HepG2 (cell line): ENCODE measurements at regions not wholly inside any gene's neighbourhood (a gene's known extent, or its start where the extent isn't known, plus 50 kb on each side); places are given as distances from the start of the nearest gene placed in this dataset.

Source experiments
- ATAC-seq: fragments of 200-7000 bp; cut with Tn5 transposase; 3 replicates; pipeline ENCODE4 v1.9.1; 2020; ENCODE audit warnings: mild to moderate bottlenecking, moderate library complexity
- BruUV-seq: library from RNA; stranded (reverse); fragments of 400-500 nt; replicated peaks from 2 replicates; lab custom pipeline; 2021; lab: Mats Ljungman, UMichigan
- CTCF ChIA-PET: fragments of 300-600 bp; formaldehyde crosslinking; extraction: SDS; loops from one replicate; lab custom pipeline; 2021; ENCODE audit warnings: low total read pairs, inconsistent platforms, low intra/inter-chr PET ratio; lab: Yijun Ruan, JAX
- POLR2A ChIA-PET: fragments of 350-600 bp; sonication (Branson Sonifier 250); formaldehyde crosslinking; loops from one replicate; lab custom pipeline; 2020; ENCODE audit warnings: antibody characterized with exemption, inconsistent platforms; lab: Yijun Ruan, JAX
- DNase-seq: peaks from one replicate; pipeline ENCODE4 v3.0.0-alpha.2; 2015; ENCODE audit warnings: low spot score
- FAIRE-seq: peaks from 3 replicates; lab custom pipeline; 2011; peaks lifted over from hg19 to GRCh38; lab: Jason Lieb, UNC
- H2AFZ ChIP-seq: one replicate; pipeline ENCODE4 v1.6.1; 2011; ENCODE audit warnings: low read length, inconsistent platforms
- H3K27ac ChIP-seq: fragments of 300-600 bp; 3 replicates; pipeline ENCODE4 v1.8.0; 2011; ENCODE audit warnings: mixed run types, mild to moderate bottlenecking, mixed read lengths, low read length, inconsistent platforms; ENCODE audit not compliant: insufficient read depth; ENCODE audit errors: extremely low read length
- H3K27me3 ChIP-seq, 2 experiments: fragments of 200-600 bp in 1 of 2; 2 replicates in 1 of 2; 3 replicates in 1 of 2; pipeline versions ENCODE4 v1.6.0 to v1.8.0; 2011; ENCODE audit warnings: low read length in 2 of 2, mild to moderate bottlenecking in 2 of 2, moderate library complexity in 2 of 2, inconsistent platforms in 1 of 2; ENCODE audit not compliant: insufficient read depth in 2 of 2, control insufficient read depth in 1 of 2
- H3K36me3 ChIP-seq, 2 experiments: fragments of 200-600 bp in 1 of 2; replicated peaks in 1 of 2; 2 replicates in 1 of 2; 3 replicates in 1 of 2; pipeline versions ENCODE4 v1.5.1 to v1.8.0; 2011; ENCODE audit warnings: low read length in 2 of 2, inconsistent platforms in 1 of 2; ENCODE audit not compliant: insufficient read depth in 2 of 2, control insufficient read depth in 1 of 2
- H3K4me1 ChIP-seq: 2 replicates; pipeline ENCODE4 v1.5.1; 2012; ENCODE audit warnings: low read length, inconsistent platforms; ENCODE audit not compliant: insufficient read depth
- H3K4me2 ChIP-seq: 2 replicates; pipeline ENCODE4 v1.6.0; 2011; ENCODE audit warnings: low read depth, low read length, inconsistent platforms
- H3K4me3 ChIP-seq, 3 experiments: fragments of 200-600 bp in 1 of 3; sonication (generic), shearing (Covaris generic) in 1 of 3; replicated peaks in 1 of 3; 2 replicates each; pipeline ENCODE4 v1.5.1; 2011 to 2016; ENCODE audit warnings: low read length in 3 of 3, inconsistent platforms in 2 of 3, low read depth in 2 of 3, mild to moderate bottlenecking in 2 of 3, control low read depth in 1 of 3, mixed read lengths in 1 of 3; ENCODE audit not compliant: insufficient read depth in 1 of 3
- H3K79me2 ChIP-seq: one replicate; pipeline ENCODE4 v1.6.1; 2011; ENCODE audit warnings: low read length, inconsistent platforms; ENCODE audit not compliant: insufficient read depth
- H3K9ac ChIP-seq: 2 replicates; pipeline ENCODE4 v1.6.0; 2011; ENCODE audit warnings: mild to moderate bottlenecking, low read depth, low read length, inconsistent platforms; ENCODE audit not compliant: insufficient read depth
- H3K9me3 ChIP-seq: 2 replicates; pipeline ENCODE4 v1.5.1; 2012; ENCODE audit warnings: mild to moderate bottlenecking, low read length
- H4K20me1 ChIP-seq: 2 replicates; pipeline ENCODE4 v1.6.0; 2011; ENCODE audit warnings: inconsistent platforms, mild to moderate bottlenecking, low read length, moderate library complexity; ENCODE audit not compliant: insufficient read depth
- ARHGAP35 ChIP-seq: sonication (generic); formaldehyde crosslinking; IDR thresholded peaks from 2 replicates; pipeline ENCODE4 v1.9.0; 2022; ENCODE audit warnings: mild to moderate bottlenecking, inconsistent platforms, moderate library complexity, missing genetic modification reagents, borderline replicate concordance
- BRCA1 ChIP-seq: sonication (generic); formaldehyde crosslinking; IDR thresholded peaks from 2 replicates; pipeline ENCODE4 v1.4.0; 2020; ENCODE audit warnings: missing genetic modification reagents
- CBX1 ChIP-seq: IDR thresholded peaks from one replicate; pipeline ENCODE4 v1.6.1; 2016; ENCODE audit warnings: antibody characterized with exemption, low read depth
- MAFK ChIP-seq, 2 experiments: IDR thresholded peaks in 1 of 2; conservative IDR thresholded peaks in 1 of 2; 2 replicates each; pipeline ENCODE4 v1.6.1; 2011; ENCODE audit warnings: improper control_type of control experiment in 2 of 2, low read length in 2 of 2
- NONO ChIP-seq, 2 experiments: fragments of 450-650 bp in 1 of 2; sonication (generic) in 1 of 2; formaldehyde crosslinking in 1 of 2; IDR thresholded peaks in 1 of 2; conservative IDR thresholded peaks in 1 of 2; 2 replicates each; pipeline versions ENCODE4 v1.6.1 to v1.8.0; 2017 to 2022; ENCODE audit warnings: mild to moderate bottlenecking in 1 of 2, missing genetic modification reagents in 1 of 2, moderate library complexity in 1 of 2
- POGZ ChIP-seq: sonication (generic); formaldehyde crosslinking; IDR thresholded peaks from 2 replicates; pipeline ENCODE4 v1.4.0; 2020; ENCODE audit warnings: mild to moderate bottlenecking, missing genetic modification reagents
- SOX5 ChIP-seq: IDR thresholded peaks from 2 replicates; pipeline ENCODE4 v1.6.1; 2016; ENCODE audit warnings: borderline replicate concordance
- SSRP1 ChIP-seq: IDR thresholded peaks from 2 replicates; pipeline ENCODE4 v1.6.1; 2016; ENCODE audit warnings: control low read depth
- TBX3 ChIP-seq: fragments of 450-650 bp; IDR thresholded peaks from 2 replicates; pipeline ENCODE4 v1.6.1; 2017; ENCODE audit warnings: antibody characterized with exemption, mild to moderate bottlenecking, inconsistent platforms, borderline replicate concordance
- ZNF24 ChIP-seq: fragments of 450-650 bp; IDR thresholded peaks from 2 replicates; pipeline ENCODE4 v1.6.1; 2017; ENCODE audit warnings: antibody characterized with exemption, mild to moderate bottlenecking
- ZNF530 ChIP-seq: sonication (generic); formaldehyde crosslinking; IDR thresholded peaks from 2 replicates; pipeline ENCODE4 v1.5.0; 2020; ENCODE audit warnings: low read depth, mild to moderate bottlenecking, missing genetic modification reagents
- ZNF570 ChIP-seq: sonication (generic); formaldehyde crosslinking; IDR thresholded peaks from 2 replicates; pipeline ENCODE4 v1.4.0; 2020; ENCODE audit warnings: mild to moderate bottlenecking, missing genetic modification reagents, borderline replicate concordance
- ZNF670 ChIP-seq: sonication (generic); formaldehyde crosslinking; IDR thresholded peaks from 2 replicates; pipeline ENCODE4 v1.8.0; 2022; ENCODE audit warnings: mild to moderate bottlenecking, missing genetic modification reagents, borderline replicate concordance
- ZSCAN12 ChIP-seq: sonication (generic); formaldehyde crosslinking; IDR thresholded peaks from 2 replicates; pipeline ENCODE4 v1.9.0; 2021; ENCODE audit warnings: mild to moderate bottlenecking, missing genetic modification reagents
- ZSCAN21 ChIP-seq: sonication (generic); formaldehyde crosslinking; IDR thresholded peaks from 2 replicates; pipeline ENCODE4 v1.8.0; 2022; ENCODE audit warnings: mild to moderate bottlenecking, missing genetic modification reagents, moderate library complexity, borderline replicate concordance
- WGBS: methylation state at CpG from one replicate; pipeline ENCODE4 v1.1.6; 2017; ENCODE audit warnings: low lambda C conversion rate; 5-methylcytosine and 5-hydroxymethylcytosine counted together
- in situ Hi-C: cut with HindIII; loops from 2 replicates; pipeline ENCODE4 v1.10.0; 2017; ENCODE audit warnings: low pct_unique_long_range_greater_than_20kb; ENCODE audit not compliant: extremely low pct_ligation_motif_present
- intact Hi-C: fragments of 100-400 bp; cut with micrococcal nuclease; formaldehyde crosslinking; loops from one replicate; pipeline ENCODE4 v1.10.0; 2022; ENCODE audit not compliant: unreplicated experiment
- TF ChIP-seq, protein P1 (sequence below): sonication (generic); formaldehyde crosslinking; IDR thresholded peaks from 2 replicates; pipeline ENCODE4 v1.4.0; 2020; ENCODE audit warnings: low read depth, mild to moderate bottlenecking, missing genetic modification reagents
- TF ChIP-seq, protein P2 (sequence below): sonication (generic); formaldehyde crosslinking; IDR thresholded peaks from 2 replicates; pipeline ENCODE4 v1.4.0; 2020; ENCODE audit warnings: mild to moderate bottlenecking, missing genetic modification reagents
- TF ChIP-seq, protein P3 (sequence below): sonication (generic); formaldehyde crosslinking; IDR thresholded peaks from 2 replicates; pipeline ENCODE4 v1.8.1; 2023; ENCODE audit warnings: mild to moderate bottlenecking, inconsistent platforms, moderate library complexity, missing genetic modification reagents, borderline replicate concordance
- TF ChIP-seq, protein P4 (sequence below): IDR thresholded peaks from 2 replicates; pipeline ENCODE4 v1.6.1; 2016; ENCODE audit warnings: control low read depth
- TF ChIP-seq, protein P5 (sequence below): sonication (generic); formaldehyde crosslinking; IDR thresholded peaks from 2 replicates; pipeline ENCODE4 v1.8.1; 2022; ENCODE audit warnings: low read depth, mild to moderate bottlenecking, missing genetic modification reagents

DNA sequence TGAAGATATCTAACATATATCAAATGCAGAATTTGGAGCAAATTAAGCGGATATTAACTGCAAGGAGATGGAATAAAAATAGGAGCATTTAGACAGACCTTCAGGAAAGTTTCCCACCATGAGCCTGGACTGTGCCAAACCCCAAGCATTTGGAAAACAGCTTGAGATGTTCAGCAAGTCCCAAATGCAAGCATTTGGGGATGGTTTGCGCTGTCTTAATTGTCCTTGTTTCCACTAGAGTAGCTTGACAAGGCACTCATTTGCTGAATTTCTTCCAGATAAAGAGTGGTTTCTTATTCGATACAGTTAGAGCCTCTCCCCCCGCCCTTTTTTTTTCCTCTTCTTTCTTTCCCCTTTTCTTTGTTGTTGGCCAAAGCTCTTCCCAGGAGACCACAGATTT lies 77.1 kb upstream of the CDC42EP3 start:
- Histone ChIP-seq H3K9me3 (no peaks in the 10 kb centered on the region), H3K27ac (no peak overlapping the region)
- no peak for FAIRE-seq
- intact Hi-C loops: no loop called here
- CTCF ChIA-PET: no interaction called here
- TF ChIP-seq, protein P1, sequence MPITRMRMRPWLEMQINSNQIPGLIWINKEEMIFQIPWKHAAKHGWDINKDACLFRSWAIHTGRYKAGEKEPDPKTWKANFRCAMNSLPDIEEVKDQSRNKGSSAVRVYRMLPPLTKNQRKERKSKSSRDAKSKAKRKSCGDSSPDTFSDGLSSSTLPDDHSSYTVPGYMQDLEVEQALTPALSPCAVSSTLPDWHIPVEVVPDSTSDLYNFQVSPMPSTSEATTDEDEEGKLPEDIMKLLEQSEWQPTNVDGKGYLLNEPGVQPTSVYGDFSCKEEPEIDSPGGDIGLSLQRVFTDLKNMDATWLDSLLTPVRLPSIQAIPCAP (CRISPR knock-in tag): no peak
- TF ChIP-seq SOX5 (no peak), TBX3 (no peak), SSRP1 (no peak), ZNF24 (no peak), ZNF570 (CRISPR knock-in tag) (no peak), CBX1 (no peak), NONO (IDR thresholded peaks at IDR 0.05) (no peak), NONO (CRISPR knock-in tag; conservative IDR thresholded peaks at IDR 0.05) (no peak), ARHGAP35 (CRISPR knock-in tag) (no peak), ZSCAN21 (CRISPR knock-in tag) (no peak), MAFK (conservative IDR thresholded peaks at IDR 0.05 in 1 of 2, IDR thresholded peaks at IDR 0.05 in 1 of 2; ENCODE audit: low read length in 2 of 2) (no peak), ZNF670 (CRISPR knock-in tag) (no peak), BRCA1 (no peak), ZSCAN12 (CRISPR knock-in tag) (no peak), ZNF530 (CRISPR knock-in tag) (no peak), POGZ (CRISPR knock-in tag) (no peak)
- TF ChIP-seq, protein P2, sequence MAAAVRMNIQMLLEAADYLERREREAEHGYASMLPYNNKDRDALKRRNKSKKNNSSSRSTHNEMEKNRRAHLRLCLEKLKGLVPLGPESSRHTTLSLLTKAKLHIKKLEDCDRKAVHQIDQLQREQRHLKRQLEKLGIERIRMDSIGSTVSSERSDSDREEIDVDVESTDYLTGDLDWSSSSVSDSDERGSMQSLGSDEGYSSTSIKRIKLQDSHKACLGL: no peak
- TF ChIP-seq, protein P3, sequence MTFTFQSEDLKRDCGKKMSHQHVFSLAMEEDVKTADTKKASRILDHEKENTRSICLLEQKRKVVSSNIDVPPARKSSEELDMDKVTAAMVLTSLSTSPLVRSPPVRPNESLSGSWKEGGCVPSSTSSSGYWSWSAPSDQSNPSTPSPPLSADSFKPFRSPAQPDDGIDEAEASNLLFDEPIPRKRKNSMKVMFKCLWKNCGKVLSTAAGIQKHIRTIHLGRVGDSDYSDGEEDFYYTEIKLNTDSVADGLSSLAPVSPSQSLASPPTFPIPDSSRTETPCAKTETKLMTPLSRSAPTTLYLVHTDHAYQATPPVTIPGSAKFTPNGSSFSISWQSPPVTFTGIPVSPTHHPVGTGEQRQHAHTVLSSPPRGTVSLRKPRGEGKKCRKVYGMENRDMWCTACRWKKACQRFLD (CRISPR knock-in tag): no peak
- TF ChIP-seq, protein P4, sequence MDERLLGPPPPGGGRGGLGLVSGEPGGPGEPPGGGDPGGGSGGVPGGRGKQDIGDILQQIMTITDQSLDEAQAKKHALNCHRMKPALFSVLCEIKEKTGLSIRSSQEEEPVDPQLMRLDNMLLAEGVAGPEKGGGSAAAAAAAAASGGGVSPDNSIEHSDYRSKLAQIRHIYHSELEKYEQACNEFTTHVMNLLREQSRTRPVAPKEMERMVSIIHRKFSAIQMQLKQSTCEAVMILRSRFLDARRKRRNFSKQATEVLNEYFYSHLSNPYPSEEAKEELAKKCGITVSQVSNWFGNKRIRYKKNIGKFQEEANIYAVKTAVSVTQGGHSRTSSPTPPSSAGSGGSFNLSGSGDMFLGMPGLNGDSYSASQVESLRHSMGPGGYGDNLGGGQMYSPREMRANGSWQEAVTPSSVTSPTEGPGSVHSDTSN (CRISPR knock-in tag): no peak
- TF ChIP-seq, protein P5, sequence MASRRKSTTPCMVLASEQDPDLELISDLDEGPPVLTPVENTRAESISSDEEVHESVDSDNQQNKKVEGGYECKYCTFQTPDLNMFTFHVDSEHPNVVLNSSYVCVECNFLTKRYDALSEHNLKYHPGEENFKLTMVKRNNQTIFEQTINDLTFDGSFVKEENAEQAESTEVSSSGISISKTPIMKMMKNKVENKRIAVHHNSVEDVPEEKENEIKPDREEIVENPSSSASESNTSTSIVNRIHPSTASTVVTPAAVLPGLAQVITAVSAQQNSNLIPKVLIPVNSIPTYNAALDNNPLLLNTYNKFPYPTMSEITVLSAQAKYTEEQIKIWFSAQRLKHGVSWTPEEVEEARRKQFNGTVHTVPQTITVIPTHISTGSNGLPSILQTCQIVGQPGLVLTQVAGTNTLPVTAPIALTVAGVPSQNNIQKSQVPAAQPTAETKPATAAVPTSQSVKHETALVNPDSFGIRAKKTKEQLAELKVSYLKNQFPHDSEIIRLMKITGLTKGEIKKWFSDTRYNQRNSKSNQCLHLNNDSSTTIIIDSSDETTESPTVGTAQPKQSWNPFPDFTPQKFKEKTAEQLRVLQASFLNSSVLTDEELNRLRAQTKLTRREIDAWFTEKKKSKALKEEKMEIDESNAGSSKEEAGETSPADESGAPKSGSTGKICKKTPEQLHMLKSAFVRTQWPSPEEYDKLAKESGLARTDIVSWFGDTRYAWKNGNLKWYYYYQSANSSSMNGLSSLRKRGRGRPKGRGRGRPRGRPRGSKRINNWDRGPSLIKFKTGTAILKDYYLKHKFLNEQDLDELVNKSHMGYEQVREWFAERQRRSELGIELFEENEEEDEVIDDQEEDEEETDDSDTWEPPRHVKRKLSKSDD (CRISPR knock-in tag): no peak
- TF ChIP-seq, all 625 proteins: peak for 0
- Histone ChIP-seq H3K4me2 (no peak overlapping the region), H3K4me3 (no peak overlapping the region), H3K36me3 (no peaks in the 10 kb centered on the region), H3K27me3 (0 out of 5 replicates have a peak, but pooled peaks cover 0 to 4% of the 10 kb centered on the region in 2 experiments), H2AFZ (no peak overlapping the region), H3K79me2 (no peaks in the 10 kb centered on the region), H3K4me1 (no peaks in the 10 kb centered on the region), H4K20me1 (no peaks in the 10 kb centered on the region), H3K9ac (no peak overlapping the region)
- WGBS: 13% methylated on average over 4 of the region's 4 CpGs
- in situ Hi-C loops: no loop called here
- ATAC-seq (no peak), DNase-seq (no peak)
- POLR2A ChIA-PET: no interaction called here
- BruUV-seq: no TSS peak
